ENCODE measurements at regions not wholly inside any gene's neighbourhood (a gene's known extent, or its start where the extent isn't known, plus 50 kb on each side); places are given as distances from the start of the nearest gene placed in this dataset.

- no peaks in the 10 kb centered on the region for H3K27me3 ChIP-seq (ENCODE audit: control insufficient read depth in 3 of 3, insufficient read depth in 3 of 3, low read length in 2 of 3)
- 91 to 96% methylated on average over 2 of the region's 2 CpGs for WGBS, 2 donors
- no peak for ATAC-seq (ENCODE audit: insufficient read depth, low FRiP score)
Measured at GRCh38 chr18:47461977-47462376, 210.5 kb upstream of the SKOR2 start.

GRCh38 chr18:47461406-47461948 is 210.0 kb upstream of the SKOR2 start:
- 73 to 79% methylated on average over 6 of the region's 6 CpGs for WGBS, 2 donors
- Histone ChIP-seq H3K4me1 (ENCODE audit: control insufficient read depth in 5 of 5, insufficient read depth in 5 of 5, low read length in 5 of 5) (peaks cover 0 to 2% (median 0%) of the 10 kb centered on the region in 5 donors), H3K4me3 (no peak overlapping the region), H3K36me3 (ENCODE audit: control insufficient read depth in 4 of 4, insufficient read depth in 4 of 4, low read length in 4 of 4) (no peaks in the 10 kb centered on the region), H3K9me3 (ENCODE audit: control insufficient read depth in 4 of 4, insufficient read depth in 3 of 4, low read length in 3 of 4) (no peaks in the 10 kb centered on the region), H3K9ac (ENCODE audit: insufficient read depth in 1 of 2, low read length in 2 of 2) (no peak overlapping the region), H3K27me3 (ENCODE audit: control insufficient read depth in 3 of 3, insufficient read depth in 3 of 3, low read length in 2 of 3) (no peaks in the 10 kb centered on the region), H3K27ac (ENCODE audit: low read depth in 1 of 2, low read length in 1 of 2) (no peak overlapping the region)
- DNase-seq (no peak), ATAC-seq (ENCODE audit: insufficient read depth, low FRiP score) (no peak)
- no peak for TF ChIP-seq CTCF (IDR thresholded peaks at IDR 0.05; ENCODE audit: control extremely low read depth, extremely low read depth)

More at GRCh38 chr18:47461977-47462376, 210.5 kb upstream of the SKOR2 start:
- Histone ChIP-seq H3K27ac (ENCODE audit: low read depth in 1 of 2, low read length in 1 of 2) (no peak overlapping the region), H3K4me1 (ENCODE audit: control insufficient read depth in 5 of 5, insufficient read depth in 5 of 5, low read length in 5 of 5) (peaks cover 0 to 2% (median 0%) of the 10 kb centered on the region in 5 donors), H3K4me3 (no peak overlapping the region), H3K36me3 (ENCODE audit: control insufficient read depth in 4 of 4, insufficient read depth in 4 of 4, low read length in 4 of 4) (no peaks in the 10 kb centered on the region), H3K9ac (ENCODE audit: insufficient read depth in 1 of 2, low read length in 2 of 2) (no peak overlapping the region), H3K9me3 (ENCODE audit: control insufficient read depth in 4 of 4, insufficient read depth in 3 of 4, low read length in 3 of 4) (no peaks in the 10 kb centered on the region)
- no peak for TF ChIP-seq CTCF (IDR thresholded peaks at IDR 0.05; ENCODE audit: control extremely low read depth, extremely low read depth)
- DNase-seq: no peak

- Histone ChIP-seq H3K36me3 (ENCODE audit: control insufficient read depth in 4 of 4, insufficient read depth in 4 of 4, low read length in 4 of 4) (no peaks in the 10 kb centered on the region), H3K9me3 (ENCODE audit: control insufficient read depth in 4 of 4, insufficient read depth in 3 of 4, low read length in 3 of 4) (no peaks in the 10 kb centered on the region), H3K4me1 (ENCODE audit: control insufficient read depth in 5 of 5, insufficient read depth in 5 of 5, low read length in 5 of 5) (peaks cover 0 to 6% (median 0%) of the 10 kb centered on the region in 5 donors), H3K27me3 (ENCODE audit: control insufficient read depth in 3 of 3, insufficient read depth in 3 of 3, low read length in 2 of 3) (no peaks in the 10 kb centered on the region), H3K4me3 (no peak overlapping the region), H3K9ac (ENCODE audit: insufficient read depth in 1 of 2, low read length in 2 of 2) (no peak overlapping the region), H3K27ac (ENCODE audit: low read depth in 1 of 2, low read length in 1 of 2) (no peak overlapping the region)
- TF ChIP-seq CTCF (IDR thresholded peaks at IDR 0.05; ENCODE audit: control extremely low read depth, extremely low read depth): no peak
- ATAC-seq (ENCODE audit: insufficient read depth, low FRiP score) (no peak), DNase-seq (no peak)
Measured at GRCh38 chr18:47458483-47458882, 207.0 kb upstream of the SKOR2 start.

GRCh38 chr18:47457614-47458013 is 206.2 kb upstream of the SKOR2 start:
- Histone ChIP-seq H3K27me3 (ENCODE audit: control insufficient read depth in 3 of 3, insufficient read depth in 3 of 3, low read length in 2 of 3) (no peaks in the 10 kb centered on the region), H3K4me3 (no peak overlapping the region), H3K4me1 (ENCODE audit: control insufficient read depth in 5 of 5, insufficient read depth in 5 of 5, low read length in 5 of 5) (peaks cover 0 to 6% (median 0%) of the 10 kb centered on the region in 5 donors), H3K9ac (ENCODE audit: insufficient read depth in 1 of 2, low read length in 2 of 2) (no peak overlapping the region), H3K27ac (ENCODE audit: low read depth in 1 of 2, low read length in 1 of 2) (no peak overlapping the region), H3K9me3 (ENCODE audit: control insufficient read depth in 4 of 4, insufficient read depth in 3 of 4, low read length in 3 of 4) (no peaks in the 10 kb centered on the region), H3K36me3 (ENCODE audit: control insufficient read depth in 4 of 4, insufficient read depth in 4 of 4, low read length in 4 of 4) (no peaks in the 10 kb centered on the region)
- no peak for TF ChIP-seq CTCF (IDR thresholded peaks at IDR 0.05; ENCODE audit: control extremely low read depth, extremely low read depth)
- DNase-seq: no peak
- WGBS, 2 donors: 65 to 68% methylated on average over 1 of the region's 1 CpG
- no peak for ATAC-seq (ENCODE audit: insufficient read depth, low FRiP score)

Data from lung (tissue), 11 donors.